Osteocyte (in vitro differentiated cells): ENCODE measurements at regions not wholly inside any gene's neighbourhood (a gene's known extent, or its start where the extent isn't known, plus 50 kb on each side); places are given as distances from the start of the nearest gene placed in this dataset.

Experiments
- DNase-seq: peaks from one replicate; pipeline ENCODE4 v3.0.0; 2021; ENCODE audit warnings: mixed read lengths; ENCODE audit not compliant: unreplicated experiment; ENCODE audit errors: extremely low spot score
- H3K27ac Mint-ChIP-seq: one replicate; pipeline ENCODE4 v1.8.0; 2021; ENCODE audit warnings: mild to moderate bottlenecking, mixed read lengths; ENCODE audit not compliant: unreplicated experiment
- H3K27me3 Mint-ChIP-seq: one replicate; pipeline ENCODE4 v1.8.0; 2021; ENCODE audit warnings: mixed read lengths; ENCODE audit not compliant: unreplicated experiment
- H3K36me3 Mint-ChIP-seq: one replicate; pipeline ENCODE4 v1.8.0; 2021; ENCODE audit warnings: mixed read lengths; ENCODE audit not compliant: unreplicated experiment
- H3K4me1 Mint-ChIP-seq: one replicate; pipeline ENCODE4 v1.8.0; 2021; ENCODE audit warnings: mixed read lengths; ENCODE audit not compliant: unreplicated experiment
- H3K4me3 Mint-ChIP-seq: one replicate; pipeline ENCODE4 v1.8.0; 2021; ENCODE audit warnings: mild to moderate bottlenecking, moderate library complexity, mixed read lengths; ENCODE audit not compliant: unreplicated experiment
- H3K9me3 Mint-ChIP-seq: one replicate; pipeline ENCODE4 v1.8.0; 2021; ENCODE audit warnings: mixed read lengths; ENCODE audit not compliant: unreplicated experiment
- TF ChIP-seq, protein P1 (sequence below): fragments of 200-600 bp; sonication (generic); IDR thresholded peaks from 2 replicates; pipeline ENCODE4 v1.5.0; 2021; ENCODE audit warnings: antibody characterized with exemption, mild to moderate bottlenecking, moderate library complexity

DNA sequence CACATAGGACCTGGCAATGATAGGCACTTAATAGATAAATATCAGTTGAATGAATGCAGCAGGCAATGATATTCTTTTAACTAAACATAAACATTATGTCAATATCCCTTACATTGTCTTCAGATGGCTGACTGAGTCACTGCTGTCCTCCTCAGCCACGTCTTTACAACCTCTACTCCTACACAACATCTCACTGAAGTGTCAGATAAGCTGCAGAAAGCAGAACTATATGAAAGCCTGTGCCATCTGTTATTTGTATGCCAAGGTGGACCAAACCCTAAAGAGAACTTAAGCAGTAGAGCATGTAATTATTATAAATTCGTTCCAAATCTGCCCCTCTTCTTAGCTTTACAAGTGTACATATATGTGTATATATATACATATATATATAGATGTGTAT lies 271.2 kb downstream of the RASEF start:
- no peak overlapping the region for H3K4me3 Mint-ChIP-seq
- no peaks in the 10 kb centered on the region for H3K4me1 Mint-ChIP-seq
- no peak overlapping the region for H3K27ac Mint-ChIP-seq
- TF ChIP-seq, protein P1, sequence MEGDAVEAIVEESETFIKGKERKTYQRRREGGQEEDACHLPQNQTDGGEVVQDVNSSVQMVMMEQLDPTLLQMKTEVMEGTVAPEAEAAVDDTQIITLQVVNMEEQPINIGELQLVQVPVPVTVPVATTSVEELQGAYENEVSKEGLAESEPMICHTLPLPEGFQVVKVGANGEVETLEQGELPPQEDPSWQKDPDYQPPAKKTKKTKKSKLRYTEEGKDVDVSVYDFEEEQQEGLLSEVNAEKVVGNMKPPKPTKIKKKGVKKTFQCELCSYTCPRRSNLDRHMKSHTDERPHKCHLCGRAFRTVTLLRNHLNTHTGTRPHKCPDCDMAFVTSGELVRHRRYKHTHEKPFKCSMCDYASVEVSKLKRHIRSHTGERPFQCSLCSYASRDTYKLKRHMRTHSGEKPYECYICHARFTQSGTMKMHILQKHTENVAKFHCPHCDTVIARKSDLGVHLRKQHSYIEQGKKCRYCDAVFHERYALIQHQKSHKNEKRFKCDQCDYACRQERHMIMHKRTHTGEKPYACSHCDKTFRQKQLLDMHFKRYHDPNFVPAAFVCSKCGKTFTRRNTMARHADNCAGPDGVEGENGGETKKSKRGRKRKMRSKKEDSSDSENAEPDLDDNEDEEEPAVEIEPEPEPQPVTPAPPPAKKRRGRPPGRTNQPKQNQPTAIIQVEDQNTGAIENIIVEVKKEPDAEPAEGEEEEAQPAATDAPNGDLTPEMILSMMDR, result no peak
- no peak for DNase-seq
- no peaks in the 10 kb centered on the region for H3K36me3 Mint-ChIP-seq
- H3K9me3 Mint-ChIP-seq, result peaks cover 5% of the 10 kb centered on the region
- no peaks in the 10 kb centered on the region for H3K27me3 Mint-ChIP-seq

DNA sequence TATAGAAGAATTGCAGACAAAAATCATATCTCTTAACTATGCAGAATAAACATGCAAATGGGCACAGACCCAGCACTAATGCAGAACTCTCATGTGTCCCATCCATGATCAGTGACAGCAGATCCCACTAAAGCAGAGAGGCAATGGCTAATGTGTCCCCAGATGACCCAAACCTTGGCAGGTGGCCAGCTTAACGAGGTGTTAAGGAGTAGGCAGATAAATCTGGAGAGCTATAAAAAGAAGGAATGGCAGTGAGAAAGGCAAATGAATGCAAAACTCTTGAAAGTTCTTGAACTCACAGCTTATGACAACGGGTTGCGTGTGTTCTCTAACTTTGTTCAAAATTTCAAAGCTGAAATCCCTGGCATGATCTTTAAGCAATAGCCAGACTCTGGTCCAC lies 265.4 kb downstream of the RASEF start:
- no peaks in the 10 kb centered on the region for H3K4me1 Mint-ChIP-seq
- peaks cover 6% of the 10 kb centered on the region for H3K27me3 Mint-ChIP-seq
- H3K9me3 Mint-ChIP-seq, result no peaks in the 10 kb centered on the region
- H3K36me3 Mint-ChIP-seq, result no peaks in the 10 kb centered on the region
- TF ChIP-seq, protein P1, result no peak
- H3K4me3 Mint-ChIP-seq, result no peak overlapping the region
- no peak for DNase-seq
- H3K27ac Mint-ChIP-seq, result no peak overlapping the region

DNA sequence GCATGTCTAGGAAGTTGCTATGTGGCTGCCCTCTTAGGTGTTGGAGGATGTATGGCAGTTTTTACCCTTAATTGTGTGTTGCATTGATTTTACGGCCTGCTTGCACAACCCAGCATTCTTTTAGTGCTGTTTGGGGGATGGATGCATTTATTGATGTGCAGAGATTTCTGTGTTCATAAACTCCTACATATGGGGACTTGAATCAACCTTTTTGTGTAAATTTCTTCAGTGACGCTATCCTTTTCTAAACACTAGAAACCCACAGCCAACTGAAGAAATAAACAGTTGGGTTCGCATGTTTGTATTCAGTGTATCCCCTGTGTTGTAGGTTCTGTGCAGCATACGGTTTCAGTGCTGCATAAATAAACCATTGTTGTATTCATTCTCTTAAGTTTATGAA lies 263.7 kb downstream of the RASEF start:
- DNase-seq, result no peak
- Mint-ChIP-seq H3K9me3 (no peaks in the 10 kb centered on the region), H3K4me3 (no peak overlapping the region), H3K36me3 (no peaks in the 10 kb centered on the region), H3K27ac (no peak overlapping the region), H3K4me1 (no peaks in the 10 kb centered on the region), H3K27me3 (peaks cover 9% of the 10 kb centered on the region)
- TF ChIP-seq, protein P1, result no peak

DNA sequence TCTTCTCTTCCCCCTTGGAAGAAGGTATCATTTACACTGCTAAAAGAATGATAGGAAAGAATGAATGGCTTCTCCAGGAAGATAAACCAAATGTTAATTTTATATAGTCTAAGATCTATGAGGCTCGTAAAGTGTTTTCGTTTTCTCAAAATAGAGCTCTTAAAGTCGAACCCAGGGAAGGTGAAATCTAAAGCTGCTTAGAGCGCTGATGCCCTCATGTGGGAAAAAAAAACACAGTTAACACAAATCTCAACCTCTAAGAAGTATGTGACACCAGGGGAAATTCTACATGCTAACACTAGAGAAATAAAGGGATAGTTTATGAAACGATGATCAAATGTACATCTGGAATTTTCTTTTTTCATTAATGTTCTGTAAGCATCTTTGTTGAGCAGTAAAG lies 257.9 kb downstream of the RASEF start:
- no peaks in the 10 kb centered on the region for H3K4me1 Mint-ChIP-seq
- H3K27me3 Mint-ChIP-seq, result peaks cover 7% of the 10 kb centered on the region
- no peaks in the 10 kb centered on the region for H3K36me3 Mint-ChIP-seq
- H3K27ac Mint-ChIP-seq, result no peak overlapping the region
- no peaks in the 10 kb centered on the region for H3K9me3 Mint-ChIP-seq
- H3K4me3 Mint-ChIP-seq, result no peak overlapping the region
- DNase-seq, result no peak
- TF ChIP-seq, protein P1, result no peak

DNA sequence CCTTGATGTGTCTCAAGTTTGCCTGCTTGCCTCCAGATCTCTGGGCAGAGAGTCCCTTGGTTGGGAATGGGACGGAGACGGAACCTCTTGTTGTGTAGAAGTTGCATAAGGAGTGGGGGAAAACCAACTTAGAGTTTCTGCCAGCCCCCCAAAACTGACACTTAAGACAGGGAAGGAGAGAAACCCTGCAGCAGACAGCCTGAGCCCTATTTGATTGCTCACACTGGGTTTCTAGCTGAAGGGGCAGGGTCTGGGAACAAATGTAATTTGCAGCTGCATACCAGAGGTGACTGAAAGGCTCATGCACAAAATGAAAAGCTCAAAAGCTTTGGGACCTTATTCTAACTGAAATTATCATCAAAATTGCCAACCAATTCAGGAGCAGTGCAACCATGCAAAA lies 254.5 kb downstream of the RASEF start:
- no peaks in the 10 kb centered on the region for H3K36me3 Mint-ChIP-seq
- H3K27ac Mint-ChIP-seq, result no peak overlapping the region
- no peak for DNase-seq
- H3K9me3 Mint-ChIP-seq, result no peaks in the 10 kb centered on the region
- peaks cover 5% of the 10 kb centered on the region for H3K27me3 Mint-ChIP-seq
- TF ChIP-seq, protein P1, result no peak
- no peaks in the 10 kb centered on the region for H3K4me1 Mint-ChIP-seq
- no peak overlapping the region for H3K4me3 Mint-ChIP-seq
